WI38 (cell line): ENCODE measurements at regions not wholly inside any gene's neighbourhood (a gene's known extent, or its start where the extent isn't known, plus 50 kb on each side); places are given as distances from the start of the nearest gene placed in this dataset.
"Not testable (repeated sequence)": the region's sequence is repeated elsewhere in the genome, so short reads cannot be mapped to it uniquely, and the experiment has no call there.

ENCODE experiments used
- H3K4me3 ChIP-seq: 2 replicates; pipeline ENCODE4 v1.5.1; 2011; ENCODE audit warnings: low read depth, mild to moderate bottlenecking, control low read depth, low read length
- CTCF ChIP-seq: IDR thresholded peaks from 2 replicates; pipeline ENCODE4 v1.5.1; 2012; ENCODE audit warnings: low read depth, mild to moderate bottlenecking, control low read depth, low read length

- no peak overlapping the region for H3K4me3 ChIP-seq
- TF ChIP-seq CTCF = no peak
These were observed 132.9 kb upstream of the IFNE start for GRCh38 chr9:21615018-21615417.

- H3K4me3 ChIP-seq = no peak overlapping the region
- no peak for TF ChIP-seq CTCF
These were observed 133.3 kb upstream of the IFNE start for GRCh38 chr9:21615446-21615845.

- H3K4me3 ChIP-seq = no peak overlapping the region
- no peak for TF ChIP-seq CTCF
These were observed 134.1 kb upstream of the IFNE start for GRCh38 chr9:21616082-21616778.

DNA sequence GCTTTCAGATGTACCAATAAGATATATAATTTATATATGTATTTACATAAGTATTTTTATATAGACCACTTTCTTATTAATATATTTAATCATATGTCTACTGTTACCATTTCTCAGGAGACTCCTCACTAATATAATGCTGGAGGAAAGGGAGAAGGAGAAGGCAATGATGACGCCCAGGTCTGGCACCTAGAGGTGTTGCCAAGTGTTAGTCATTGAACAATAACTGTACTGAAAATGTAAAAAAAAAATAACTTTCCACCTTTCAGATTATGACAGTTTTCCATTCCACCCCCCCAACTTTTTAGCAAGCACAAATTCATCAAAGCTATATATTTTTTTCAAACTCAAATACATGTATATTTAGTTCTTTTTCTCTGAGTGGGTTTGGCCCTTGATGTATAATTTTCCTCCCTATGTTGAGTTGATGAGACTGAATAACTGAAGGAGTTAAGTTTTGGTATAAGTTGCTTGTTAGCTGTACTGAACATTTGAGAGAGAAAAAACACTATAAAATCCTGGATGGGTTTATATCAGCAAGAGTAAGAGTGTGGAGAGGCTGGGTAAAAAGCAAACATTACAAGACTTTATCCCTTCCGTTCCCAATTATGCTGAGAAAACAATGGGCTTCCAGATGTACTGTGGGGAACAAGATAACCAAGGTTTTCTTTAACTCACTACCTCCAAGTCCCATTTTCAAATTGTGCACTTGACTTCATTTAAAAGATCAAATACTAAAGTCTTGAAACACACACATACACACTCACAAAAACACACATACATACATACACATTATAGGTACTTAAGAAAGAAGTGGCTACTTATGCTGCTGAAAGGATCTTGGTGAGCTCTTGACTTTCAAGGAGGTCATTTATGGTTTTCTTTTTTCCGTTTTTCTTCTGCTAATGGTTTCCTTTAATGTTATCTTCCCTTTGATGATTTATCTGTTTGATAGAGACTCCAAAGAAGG is 142.8 kb upstream of the IFNE start:
- no peak overlapping the region for H3K4me3 ChIP-seq
- TF ChIP-seq CTCF = no peak

- no peak for TF ChIP-seq CTCF
- H3K4me3 ChIP-seq = no peak overlapping the region
These were observed 144.4 kb upstream of the IFNE start for GRCh38 chr9:21626493-21626892.

DNA sequence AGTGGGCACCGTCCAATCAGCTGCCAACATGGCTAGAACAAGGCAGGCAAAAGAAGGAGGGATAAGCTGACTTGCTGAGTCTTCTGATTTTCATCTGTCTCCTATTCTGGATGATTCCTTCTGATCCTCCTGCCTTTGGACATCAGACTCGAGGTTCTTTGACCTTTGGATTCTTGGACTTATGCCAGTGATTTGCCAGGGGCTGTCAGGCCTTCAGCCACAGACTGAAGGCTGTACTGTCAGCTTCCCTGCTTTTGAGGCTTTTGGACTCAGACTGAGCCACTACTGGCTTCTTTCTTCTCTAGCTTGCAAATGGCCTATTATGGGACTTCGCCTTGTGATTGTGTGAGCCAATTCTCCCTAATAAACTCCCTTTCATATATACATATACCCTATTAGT is 146.8 kb upstream of the IFNE start:
- not testable (repeated sequence) for H3K4me3 ChIP-seq

DNA sequence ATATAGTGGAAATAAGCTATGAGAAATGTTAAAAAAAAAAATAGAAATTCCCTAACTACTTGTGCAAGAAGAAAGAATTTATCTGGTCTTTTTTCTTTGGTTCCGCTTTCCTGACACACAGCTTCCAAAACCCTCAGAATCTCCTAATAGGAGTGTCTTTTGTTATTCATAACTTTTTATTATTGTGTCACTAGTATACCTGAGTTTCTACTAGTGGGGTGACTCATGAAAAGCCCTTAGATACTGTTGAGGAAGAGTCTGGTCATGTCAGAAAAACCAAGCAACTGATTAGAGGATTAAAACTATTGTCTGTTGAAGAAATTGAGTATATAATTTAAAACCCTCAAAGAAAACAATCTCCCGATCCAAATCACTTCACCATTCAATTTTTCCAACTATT is 152.8 kb upstream of the IFNE start:
- H3K4me3 ChIP-seq = no peak overlapping the region
- TF ChIP-seq CTCF = no peak
